Upper lobe of left lung (tissue), 6 donors: ENCODE measurements at regions not wholly inside any gene's neighbourhood (a gene's known extent, or its start where the extent isn't known, plus 50 kb on each side); places are given as distances from the start of the nearest gene placed in this dataset.

Source experiments
- ATAC-seq, 2 donors: fragments of 200-7000 bp; cut with Tn5 transposase; one replicate each; pipeline ENCODE4 v1.9.1; 2022; ENCODE audit warnings: mild to moderate bottlenecking in 2 of 2, moderate library complexity in 2 of 2; ENCODE audit not compliant: low FRiP score in 2 of 2
- DNase-seq, 2 donors: peaks; one replicate each; pipeline ENCODE4 v3.0.0-alpha.2; 2019 to 2020
- H3K27ac ChIP-seq, 4 donors: fragments of 200-600 bp; sonication (generic); one replicate each; pipeline ENCODE4 v1.5.1; 2016 to 2019
- H3K27me3 ChIP-seq, 4 donors: fragments of 200-600 bp; sonication (generic); one replicate each; pipeline ENCODE4 v1.5.1; 2017 to 2019
- H3K36me3 ChIP-seq, 4 donors: fragments of 200-600 bp; sonication (generic); one replicate each; pipeline ENCODE4 v1.5.1; 2016 to 2019
- H3K4me1 ChIP-seq, 4 donors: fragments of 200-600 bp; sonication (generic); one replicate each; pipeline ENCODE4 v1.5.1; 2018 to 2019
- H3K4me3 ChIP-seq, 4 donors: fragments of 200-600 bp; sonication (generic); one replicate each; pipeline ENCODE4 v1.5.1; 2017 to 2019; ENCODE audit warnings: mild to moderate bottlenecking in 2 of 4, moderate library complexity in 1 of 4
- H3K9me3 ChIP-seq, 4 donors: fragments of 200-600 bp; sonication (generic); one replicate each; pipeline ENCODE4 v1.5.1; 2018 to 2019
- EP300 ChIP-seq, 4 donors: sonication (generic); formaldehyde crosslinking; IDR thresholded peaks; one replicate each; pipeline ENCODE4 v1.5.1; 2017; ENCODE audit warnings: antibody characterized with exemption in 4 of 4, control low read depth in 2 of 4
- POLR2A ChIP-seq, 4 donors: fragments of 450-650 bp; IDR thresholded peaks; one replicate each; pipeline ENCODE4 v1.5.1; 2016 to 2017; ENCODE audit warnings: antibody characterized with exemption in 4 of 4, mild to moderate bottlenecking in 2 of 4
- POLR2AphosphoS5 ChIP-seq, 2 donors: sonication (generic); formaldehyde crosslinking; IDR thresholded peaks; one replicate each; pipeline ENCODE4 v1.5.1; 2017; ENCODE audit warnings: antibody characterized with exemption in 2 of 2
- WGBS, 2 donors: methylation state at CpG; one replicate each; pipeline ENCODE4 v1.1.5; 2017 to 2018; 5-methylcytosine and 5-hydroxymethylcytosine counted together
- TF ChIP-seq, protein P1 (sequence below), 6 experiments: fragments of 450-650 bp in 4 of 6; fragments of 200-600 bp in 2 of 6; sonication (generic) in 2 of 6; IDR thresholded peaks; one replicate each; pipeline ENCODE4 v1.5.1; 2016 to 2019; ENCODE audit warnings: antibody characterized with exemption in 6 of 6
- donor health status: DM: no; HTN: no; CAD: no; lungs with moderate emphysema.
- donor health status: DM: no; HTN: yes; CAD: no; lungs with severe emphysema.

DNA sequence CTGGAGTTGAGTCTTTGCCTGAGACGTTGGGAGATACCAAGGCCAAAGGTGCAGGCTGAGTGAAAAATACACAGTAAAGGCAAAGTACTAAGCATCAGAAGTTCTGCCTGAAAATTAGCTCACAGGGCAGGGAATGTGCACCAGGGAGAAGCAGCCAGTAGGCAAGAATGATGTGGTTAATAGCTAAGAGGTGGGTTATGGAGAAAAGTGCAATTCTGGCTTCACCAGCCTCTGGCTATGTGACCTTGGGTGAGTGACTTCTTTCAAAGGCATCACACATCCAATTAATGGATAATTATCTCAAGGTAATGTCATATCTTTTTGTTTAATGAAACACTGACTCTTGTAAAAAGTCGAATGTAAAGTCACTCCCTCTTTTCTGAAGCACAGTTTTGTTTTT, 230.7 kb upstream of the FGGY start:
- no peak overlapping the region for H3K27ac ChIP-seq
- 85 to 88% methylated on average over 2 of the region's 2 CpGs for WGBS, 2 donors
- H3K4me1 ChIP-seq: peaks cover 7 to 13% (median 10%) of the 10 kb centered on the region in 4 donors
- TF ChIP-seq, protein P1, sequence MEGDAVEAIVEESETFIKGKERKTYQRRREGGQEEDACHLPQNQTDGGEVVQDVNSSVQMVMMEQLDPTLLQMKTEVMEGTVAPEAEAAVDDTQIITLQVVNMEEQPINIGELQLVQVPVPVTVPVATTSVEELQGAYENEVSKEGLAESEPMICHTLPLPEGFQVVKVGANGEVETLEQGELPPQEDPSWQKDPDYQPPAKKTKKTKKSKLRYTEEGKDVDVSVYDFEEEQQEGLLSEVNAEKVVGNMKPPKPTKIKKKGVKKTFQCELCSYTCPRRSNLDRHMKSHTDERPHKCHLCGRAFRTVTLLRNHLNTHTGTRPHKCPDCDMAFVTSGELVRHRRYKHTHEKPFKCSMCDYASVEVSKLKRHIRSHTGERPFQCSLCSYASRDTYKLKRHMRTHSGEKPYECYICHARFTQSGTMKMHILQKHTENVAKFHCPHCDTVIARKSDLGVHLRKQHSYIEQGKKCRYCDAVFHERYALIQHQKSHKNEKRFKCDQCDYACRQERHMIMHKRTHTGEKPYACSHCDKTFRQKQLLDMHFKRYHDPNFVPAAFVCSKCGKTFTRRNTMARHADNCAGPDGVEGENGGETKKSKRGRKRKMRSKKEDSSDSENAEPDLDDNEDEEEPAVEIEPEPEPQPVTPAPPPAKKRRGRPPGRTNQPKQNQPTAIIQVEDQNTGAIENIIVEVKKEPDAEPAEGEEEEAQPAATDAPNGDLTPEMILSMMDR (IDR thresholded peaks at IDR 0.05): no peak
- TF ChIP-seq POLR2AphosphoS5 (IDR thresholded peaks at IDR 0.05) (no peak), POLR2A (IDR thresholded peaks at IDR 0.05) (no peak), EP300 (IDR thresholded peaks at IDR 0.05) (no peak)
- no peaks in the 10 kb centered on the region for H3K36me3 ChIP-seq
- no peaks in the 10 kb centered on the region for H3K27me3 ChIP-seq
- ATAC-seq (no peak), DNase-seq (no peak)
- no peak overlapping the region for H3K4me3 ChIP-seq
- H3K9me3 ChIP-seq: no peaks in the 10 kb centered on the region

DNA sequence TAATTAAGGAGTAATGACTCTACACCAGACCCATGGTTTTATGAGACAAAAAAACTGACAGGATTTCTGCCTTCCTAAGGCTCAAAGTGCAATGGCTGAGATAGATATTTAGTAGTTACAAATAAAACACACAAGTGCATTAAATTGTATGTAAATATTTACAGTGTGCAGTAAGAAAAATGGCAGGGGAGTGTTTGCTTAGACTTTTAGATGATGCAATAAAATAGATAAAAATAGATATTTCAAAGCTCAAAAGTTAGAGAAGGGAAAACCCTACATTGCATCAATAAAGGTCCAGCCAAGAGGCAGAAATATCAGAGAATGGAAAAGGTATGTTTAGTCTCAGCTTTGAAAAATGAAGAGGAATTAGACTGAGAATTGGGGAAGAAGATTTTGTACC, 226.3 kb upstream of the FGGY start:
- no peaks in the 10 kb centered on the region for H3K36me3 ChIP-seq
- no peak overlapping the region for H3K27ac ChIP-seq
- ATAC-seq (no peak), DNase-seq (no peak)
- peaks cover 3 to 14% (median 10%) of the 10 kb centered on the region in 4 donors for H3K4me1 ChIP-seq
- no peak for TF ChIP-seq POLR2AphosphoS5 (IDR thresholded peaks at IDR 0.05)
- TF ChIP-seq, protein P1 (IDR thresholded peaks at IDR 0.05): no peak
- TF ChIP-seq EP300 (IDR thresholded peaks at IDR 0.05): no peak
- TF ChIP-seq POLR2A (IDR thresholded peaks at IDR 0.05): no peak
- H3K4me3 ChIP-seq: no peak overlapping the region
- no peaks in the 10 kb centered on the region for H3K27me3 ChIP-seq
- no peaks in the 10 kb centered on the region for H3K9me3 ChIP-seq

DNA sequence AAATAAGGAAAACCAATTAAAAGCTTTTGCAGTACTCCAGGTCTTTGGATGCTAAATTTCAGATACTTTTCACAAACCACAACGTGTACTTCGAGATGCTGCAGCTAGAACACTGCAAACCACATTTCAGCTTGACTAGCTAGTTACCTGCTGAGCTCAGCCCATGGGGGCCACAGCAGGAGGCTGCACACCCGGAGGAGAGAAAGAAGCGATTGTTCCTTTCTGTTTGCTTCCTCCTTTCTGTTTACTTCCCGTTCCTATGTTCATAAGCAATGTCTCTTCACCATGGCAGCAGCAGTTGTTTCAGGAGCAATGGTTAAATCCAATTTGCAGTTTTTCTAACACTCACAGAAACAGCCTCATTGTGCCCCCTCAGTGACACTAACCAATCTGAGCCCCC, 225.6 kb upstream of the FGGY start:
- TF ChIP-seq, protein P1 (IDR thresholded peaks at IDR 0.05): no peak
- no peak for TF ChIP-seq EP300 (IDR thresholded peaks at IDR 0.05)
- no peak for TF ChIP-seq POLR2AphosphoS5 (IDR thresholded peaks at IDR 0.05)
- TF ChIP-seq POLR2A (IDR thresholded peaks at IDR 0.05): no peak
- peak in 1 of 2 donors; percentile 42 for ATAC-seq
- H3K36me3 ChIP-seq: no peaks in the 10 kb centered on the region
- no peak overlapping the region for H3K27ac ChIP-seq
- no peaks in the 10 kb centered on the region for H3K9me3 ChIP-seq
- H3K27me3 ChIP-seq: no peaks in the 10 kb centered on the region
- 49 to 56% methylated on average over 5 of the region's 5 CpGs for WGBS, 2 donors
- H3K4me3 ChIP-seq: no peak overlapping the region
- H3K4me1 ChIP-seq: peaks cover 3 to 14% (median 10%) of the 10 kb centered on the region in 4 donors
- DNase-seq: no peak

DNA sequence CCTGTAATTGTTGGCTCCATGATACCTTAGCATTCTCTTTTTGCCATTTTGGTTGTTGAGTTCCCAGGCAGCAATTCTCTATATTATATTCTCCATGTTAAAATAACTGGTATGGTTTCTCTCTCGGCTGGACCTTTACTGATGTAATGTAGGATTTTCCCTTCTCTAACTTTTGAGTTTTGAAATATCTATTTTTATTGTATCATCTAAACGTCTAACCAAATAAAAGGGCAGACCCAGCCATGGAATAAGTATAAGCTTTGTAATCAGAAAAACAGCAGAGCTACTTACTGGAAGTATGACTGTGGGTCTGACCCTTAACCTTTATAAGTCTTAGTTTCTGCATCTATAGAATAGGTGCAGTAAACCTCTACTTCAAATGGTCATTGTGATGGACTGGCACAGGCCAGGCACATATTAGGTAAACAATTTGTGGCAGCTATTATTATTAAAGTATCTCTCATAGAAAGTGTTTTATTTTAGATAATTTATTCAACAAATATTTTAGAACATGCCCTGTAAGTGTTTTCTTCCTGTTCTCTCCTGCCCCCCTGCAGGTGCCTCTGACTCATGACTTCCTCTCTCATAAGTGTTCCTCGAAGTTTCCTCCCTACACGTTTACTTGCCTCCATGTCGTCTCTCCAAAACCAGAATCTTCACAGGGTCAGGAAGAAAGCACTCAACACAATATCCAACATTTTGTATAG, 224.9 kb upstream of the FGGY start:
- Histone ChIP-seq H3K27ac (no peak overlapping the region), H3K4me1 (peaks cover 3 to 14% (median 10%) of the 10 kb centered on the region in 4 donors), H3K4me3 (no peak overlapping the region), H3K27me3 (no peaks in the 10 kb centered on the region), H3K9me3 (no peaks in the 10 kb centered on the region), H3K36me3 (no peaks in the 10 kb centered on the region)
- TF ChIP-seq, protein P1 (IDR thresholded peaks at IDR 0.05): no peak
- TF ChIP-seq POLR2A (IDR thresholded peaks at IDR 0.05) (no peak), POLR2AphosphoS5 (IDR thresholded peaks at IDR 0.05) (no peak), EP300 (IDR thresholded peaks at IDR 0.05) (no peak)
- WGBS, 2 donors: 37 to 41% methylated on average over 5 of the region's 5 CpGs
- no peak for DNase-seq
- ATAC-seq: peak in 1 of 2 donors; percentile 31

DNA sequence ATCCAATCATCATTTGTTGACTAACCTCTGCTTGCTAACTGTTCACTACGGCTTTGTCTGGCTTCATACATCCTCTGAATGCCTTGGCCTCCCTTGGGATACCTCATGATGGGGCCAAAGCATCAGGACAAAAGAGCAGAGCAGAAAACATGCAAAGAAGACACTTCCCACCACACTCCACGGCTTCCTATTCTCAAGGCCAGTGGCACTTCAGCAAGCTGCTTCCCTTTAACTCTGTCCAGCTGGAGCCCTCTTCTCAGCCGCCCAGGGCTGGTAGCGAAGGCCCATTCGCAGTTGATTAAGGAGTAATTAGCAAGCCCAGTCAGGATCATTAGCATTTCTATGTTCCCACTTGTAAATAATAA, 224.3 kb upstream of the FGGY start:
- 80 to 86% methylated on average over 5 of the region's 5 CpGs for WGBS, 2 donors
- H3K9me3 ChIP-seq: no peaks in the 10 kb centered on the region
- ATAC-seq (peak in 1 of 2 donors; percentile 38), DNase-seq (no peak)
- H3K36me3 ChIP-seq: no peaks in the 10 kb centered on the region
- H3K27me3 ChIP-seq: no peaks in the 10 kb centered on the region
- no peak overlapping the region for H3K27ac ChIP-seq
- H3K4me3 ChIP-seq: no peak overlapping the region
- TF ChIP-seq, protein P1 (IDR thresholded peaks at IDR 0.05): no peak
- TF ChIP-seq POLR2AphosphoS5 (IDR thresholded peaks at IDR 0.05): no peak
- no peak for TF ChIP-seq POLR2A (IDR thresholded peaks at IDR 0.05)
- no peak for TF ChIP-seq EP300 (IDR thresholded peaks at IDR 0.05)
- H3K4me1 ChIP-seq: peaks cover 3 to 16% (median 10%) of the 10 kb centered on the region in 4 donors
